GM21360 (cell line): ENCODE measurements at regions not wholly inside any gene's neighbourhood (a gene's known extent, or its start where the extent isn't known, plus 50 kb on each side); places are given as distances from the start of the nearest gene placed in this dataset.
"Not testable (repeated sequence)": the region's sequence is repeated elsewhere in the genome, so short reads cannot be mapped to it uniquely, and the experiment has no call there.

Source experiments
- ATAC-seq: cut with Tn5 transposase; IDR thresholded peaks from one replicate; pipeline ENCODE4 v1.9.1; 2021; ENCODE audit warnings: mild to moderate bottlenecking, moderate library complexity; ENCODE audit not compliant: unreplicated experiment

- no peak for ATAC-seq
Measured at GRCh38 chr21:27390384-27390783, 423.5 kb upstream of the ADAMTS5 start.

GRCh38 chr21:27388825-27389224 is 421.9 kb upstream of the ADAMTS5 start:
- ATAC-seq, result no peak

- no peak for ATAC-seq
Measured at GRCh38 chr21:27382404-27382803, 415.5 kb upstream of the ADAMTS5 start.

DNA sequence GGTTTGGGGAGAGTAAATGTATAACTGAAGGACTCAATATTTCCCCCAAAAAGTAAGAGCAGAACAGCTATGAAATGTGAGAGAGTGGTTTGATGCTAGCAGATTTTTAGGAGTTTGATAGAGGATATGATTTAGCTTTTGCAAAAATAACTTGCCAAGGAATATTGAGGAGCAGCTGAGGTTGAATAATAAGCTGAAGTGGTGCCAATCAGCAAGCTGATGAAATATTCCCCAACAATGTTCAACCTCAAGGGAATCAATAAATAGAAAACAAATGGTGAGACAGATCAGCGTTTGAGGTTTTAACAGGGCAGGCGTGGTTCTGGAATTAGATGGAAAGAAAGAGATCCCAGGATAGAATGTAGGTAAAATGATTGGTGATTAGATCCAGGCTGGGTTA is 413.4 kb upstream of the ADAMTS5 start:
- no peak for ATAC-seq

DNA sequence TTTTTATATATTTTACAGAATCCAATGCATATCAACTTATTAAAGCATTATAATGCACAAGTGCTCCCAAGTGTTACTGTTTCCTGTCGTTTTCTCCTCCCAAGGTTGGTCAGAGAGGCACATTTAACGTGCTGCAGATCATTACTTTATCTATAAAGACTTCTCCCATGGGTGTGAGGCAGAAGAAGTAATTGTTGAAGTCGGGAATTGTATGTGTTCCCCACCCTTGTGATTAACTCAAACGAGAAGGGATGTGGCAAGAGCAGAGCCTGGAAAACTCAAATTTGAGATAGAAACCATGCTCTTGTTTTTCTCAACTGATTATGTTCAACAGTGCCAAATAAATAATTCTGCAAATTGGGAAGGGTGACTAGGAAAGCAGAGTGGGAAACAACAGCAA is 412.5 kb upstream of the ADAMTS5 start:
- no peak for ATAC-seq

DNA sequence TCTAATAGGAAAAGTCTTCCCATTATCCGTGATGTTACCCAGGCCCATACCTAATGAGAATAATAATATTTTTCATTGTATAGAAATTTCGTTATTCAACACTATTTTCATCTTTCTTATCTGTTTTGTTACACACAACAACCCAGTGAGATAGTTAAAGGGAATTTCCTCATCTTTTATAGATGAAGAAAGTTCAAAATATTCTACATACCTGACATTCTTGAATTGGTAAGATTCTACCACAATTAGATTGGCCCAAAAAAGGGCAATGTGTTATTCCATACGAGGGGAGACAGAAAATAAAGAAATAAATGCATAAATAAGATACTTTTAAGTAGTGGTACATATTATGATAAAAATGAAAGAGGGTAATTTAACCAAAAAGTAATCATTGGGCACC is 405.5 kb upstream of the ADAMTS5 start:
- no peak for ATAC-seq

DNA sequence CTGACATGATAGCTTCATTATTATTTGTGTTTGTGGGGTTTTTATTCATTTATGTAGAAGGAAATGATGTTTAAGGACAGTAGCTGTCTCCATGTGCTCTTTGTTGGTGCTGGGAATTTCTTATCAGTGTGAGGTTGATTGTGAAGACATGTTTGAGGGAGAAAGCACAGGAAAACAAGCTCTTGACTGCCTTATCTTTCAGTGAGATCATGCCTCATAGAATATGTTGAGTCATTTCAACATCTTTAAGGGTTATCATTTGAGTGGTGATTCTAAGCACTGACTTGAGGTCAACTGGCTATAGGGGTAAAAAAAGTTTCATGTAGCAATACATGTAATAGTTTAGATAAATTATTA is 405.1 kb upstream of the ADAMTS5 start:
- ATAC-seq, result no peak

DNA sequence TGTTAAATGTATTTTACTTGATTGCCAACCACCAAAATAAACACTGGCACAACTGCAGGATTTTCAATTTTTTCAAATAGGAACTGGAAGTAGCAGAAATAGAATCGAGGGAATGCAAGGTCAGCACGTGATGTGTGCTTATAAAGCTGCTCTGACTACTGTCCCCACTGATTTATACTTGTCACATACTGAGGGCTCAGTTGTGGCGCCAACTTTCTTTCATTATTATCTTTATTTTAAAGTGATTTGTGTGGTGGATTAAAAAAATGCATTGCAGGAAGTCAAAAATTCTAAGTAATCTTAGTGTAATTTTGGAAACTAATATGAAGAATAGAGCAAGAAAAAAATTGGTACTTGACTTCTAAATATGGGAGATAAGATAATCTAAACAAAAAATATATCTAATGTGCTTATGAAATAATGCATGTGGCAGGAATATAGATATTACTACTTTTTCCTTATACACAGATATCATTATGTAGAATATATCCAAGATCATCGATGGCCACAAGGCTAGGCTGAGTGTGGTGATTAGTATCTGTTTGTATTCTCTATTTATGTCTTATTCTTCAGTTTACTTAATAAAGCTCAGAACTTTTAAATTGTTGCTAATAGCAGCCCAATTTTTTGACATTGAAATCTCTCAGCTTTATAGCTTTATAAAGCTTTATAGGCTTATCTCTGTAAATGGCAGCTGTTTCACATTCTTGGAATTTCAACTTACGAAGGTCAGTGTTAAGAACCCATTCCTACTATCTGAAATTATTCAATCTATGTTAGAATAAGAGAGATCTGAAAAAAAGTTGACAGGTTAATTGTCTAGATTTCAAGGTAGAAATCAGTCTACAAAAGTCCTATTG is 404.5 kb upstream of the ADAMTS5 start:
- ATAC-seq, result no peak

DNA sequence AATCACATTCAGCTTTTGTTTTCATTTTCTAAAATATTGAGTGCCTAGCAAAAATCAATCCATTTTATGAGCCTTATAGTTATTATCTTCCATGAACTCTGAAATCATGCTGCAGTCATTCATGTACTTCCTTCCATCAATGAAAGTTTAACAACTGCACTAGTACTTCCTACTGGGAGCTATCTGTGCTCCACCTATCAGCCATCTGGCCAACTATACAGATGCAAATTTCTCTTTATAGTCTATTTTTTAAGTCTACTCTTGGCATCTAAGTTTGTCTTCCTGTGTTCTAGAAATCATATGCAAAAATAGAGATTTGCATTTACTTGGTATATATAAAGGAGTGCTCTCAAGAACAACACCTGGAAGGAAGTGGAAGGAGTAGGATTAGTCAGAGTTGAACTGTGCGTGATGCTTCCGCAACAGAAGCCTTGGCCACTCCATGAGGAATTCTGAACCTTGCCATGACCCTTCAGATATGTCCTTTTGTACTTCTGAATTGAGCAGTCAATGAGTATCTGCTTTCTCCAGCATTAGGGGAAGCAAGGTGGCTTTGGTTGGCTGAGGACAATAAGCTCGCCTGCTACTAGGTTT is 403.2 kb upstream of the ADAMTS5 start:
- no peak for ATAC-seq

GRCh38 chr21:27369234-27369633 is 402.3 kb upstream of the ADAMTS5 start:
- ATAC-seq, result no peak

- no peak for ATAC-seq
Measured at GRCh38 chr21:27366646-27367235, 399.9 kb upstream of the ADAMTS5 start.

- ATAC-seq, result no peak
Measured at GRCh38 chr21:27366036-27366435, 399.1 kb upstream of the ADAMTS5 start.

DNA sequence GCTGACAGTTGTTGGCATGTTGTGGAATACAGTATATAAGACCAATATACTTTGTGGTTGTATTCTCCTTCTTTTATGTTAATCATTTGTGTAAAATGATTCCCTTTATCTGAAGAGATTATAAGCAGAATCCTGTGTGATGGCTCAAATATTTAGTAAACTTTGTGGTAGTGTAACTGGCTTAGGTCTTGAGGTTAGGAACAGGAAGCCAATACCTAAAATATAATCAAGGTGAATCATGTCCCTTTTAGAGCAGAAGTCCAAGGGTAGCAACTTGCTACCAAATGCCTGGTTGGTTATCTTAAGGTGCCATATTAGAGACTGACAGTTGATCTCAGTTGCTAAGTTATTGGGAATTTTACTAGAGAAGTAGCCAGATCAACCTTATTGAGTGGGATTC is 398.5 kb upstream of the ADAMTS5 start:
- ATAC-seq, result no peak

GRCh38 chr21:27363719-27364477 is 397.0 kb upstream of the ADAMTS5 start:
- ATAC-seq, result no peak

DNA sequence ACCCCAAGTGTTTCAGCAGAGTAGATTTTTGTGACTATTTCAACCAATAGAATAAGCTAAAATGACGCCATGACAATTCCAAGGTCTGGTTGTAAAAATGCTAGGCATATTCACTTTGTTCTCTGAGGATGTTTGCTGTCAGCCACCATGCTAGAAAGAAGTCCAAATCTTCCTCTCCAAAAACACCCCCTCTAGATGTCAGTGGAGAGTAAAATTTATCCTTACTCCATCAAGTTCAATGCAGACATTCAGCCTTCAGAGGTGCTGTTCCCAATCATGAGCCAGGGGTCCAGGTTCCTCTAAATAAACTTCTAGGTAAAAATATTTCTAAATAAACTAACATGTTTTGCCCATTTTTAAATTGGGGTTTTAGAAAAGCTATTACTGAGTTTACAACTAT is 395.4 kb upstream of the ADAMTS5 start:
- no peak for ATAC-seq

DNA sequence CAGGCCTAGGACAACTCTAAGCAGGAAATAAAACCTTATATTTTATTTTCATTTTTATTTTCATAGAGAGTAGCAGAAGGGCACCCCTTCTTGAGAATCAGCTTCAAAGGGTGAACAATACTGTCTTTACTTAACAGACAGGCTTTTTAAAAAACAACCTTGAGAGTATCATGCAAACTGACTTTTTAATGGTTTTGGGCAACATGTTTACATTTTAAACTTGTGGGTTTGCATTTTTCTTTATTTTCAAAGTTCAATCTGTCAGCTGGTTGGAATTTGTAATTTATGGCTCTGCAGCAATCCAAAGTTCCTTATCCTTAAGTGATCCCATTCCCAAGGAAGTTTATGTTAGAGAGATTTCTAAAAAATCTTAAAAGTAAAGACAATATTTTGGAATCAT is 392.3 kb upstream of the ADAMTS5 start:
- no peak for ATAC-seq

GRCh38 chr21:27352885-27353284 is 386.0 kb upstream of the ADAMTS5 start:
- no peak for ATAC-seq

DNA sequence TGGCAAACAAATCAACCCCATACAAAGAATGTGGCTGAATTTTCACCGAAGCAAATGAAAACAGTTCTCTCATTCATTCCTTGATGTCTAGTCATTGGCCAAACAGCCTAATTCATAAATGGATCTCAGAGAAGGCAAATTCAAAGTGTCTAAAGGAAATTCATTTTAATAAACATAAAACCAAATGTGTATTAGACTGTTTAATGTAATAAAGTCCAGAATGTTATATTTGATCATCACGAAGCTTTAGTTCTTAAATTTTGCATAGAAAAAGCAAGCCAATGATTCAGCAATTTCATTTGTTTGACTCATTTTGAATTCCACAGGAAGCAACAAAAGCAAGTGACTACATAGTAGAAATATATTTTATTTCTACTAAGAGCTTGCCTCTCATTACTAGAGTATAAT is 379.2 kb upstream of the ADAMTS5 start:
- ATAC-seq, result no peak

DNA sequence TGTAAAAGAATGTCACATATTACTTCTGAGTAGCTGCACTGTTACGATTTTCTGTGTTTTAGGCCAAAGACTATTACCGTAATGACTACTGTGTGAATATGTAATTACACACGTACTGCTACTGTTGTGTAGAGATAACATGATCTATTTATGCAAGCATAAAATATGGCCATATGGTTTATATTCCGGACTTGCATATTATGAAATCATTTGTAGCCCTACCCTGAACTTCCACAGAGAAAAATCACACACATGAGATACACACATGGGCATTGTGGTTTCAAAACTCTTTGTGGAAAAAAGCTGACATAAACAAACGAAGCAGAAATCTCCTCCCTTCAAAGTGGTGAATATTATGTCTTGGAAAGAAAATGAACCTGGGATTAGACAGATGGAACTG is 373.0 kb upstream of the ADAMTS5 start:
- ATAC-seq, result no peak

GRCh38 chr21:27338007-27338406 is 371.1 kb upstream of the ADAMTS5 start:
- not testable (repeated sequence) for ATAC-seq

DNA sequence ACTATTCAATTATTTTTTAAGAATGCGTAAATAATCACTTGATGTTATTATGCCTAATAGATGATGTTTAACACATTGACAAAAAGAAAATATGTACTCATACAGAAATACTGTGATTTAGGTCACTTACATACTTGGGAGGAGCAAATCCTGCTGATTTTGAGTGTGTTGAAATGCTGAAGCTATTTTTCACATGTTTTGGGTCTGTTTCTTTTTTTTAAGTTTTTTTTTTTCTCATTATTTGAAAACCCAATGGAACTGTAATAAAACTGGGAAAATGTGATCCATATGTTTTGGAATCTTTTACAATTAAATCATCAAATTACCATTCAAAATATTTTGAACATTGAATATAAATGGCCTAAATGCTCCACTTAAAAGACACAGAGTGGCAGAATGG is 366.2 kb upstream of the ADAMTS5 start:
- ATAC-seq, result no peak
